ENCODE measurements at regions not wholly inside any gene's neighbourhood (a gene's known extent, or its start where the extent isn't known, plus 50 kb on each side); places are given as distances from the start of the nearest gene placed in this dataset.

- no peak for DNase-seq (ENCODE audit: low read depth)
These were observed 51.8 kb upstream of the ADGRA1 start for GRCh38 chr10:133035952-133036351.

- no peak for DNase-seq (ENCODE audit: low read depth)
These were observed 53.0 kb upstream of the ADGRA1 start for GRCh38 chr10:133034762-133035161.

GRCh38 chr10:133034092-133034491 is 53.6 kb upstream of the ADGRA1 start:
- no peak for DNase-seq (ENCODE audit: low read depth)

- DNase-seq (ENCODE audit: low read depth): no peak
These were observed 54.0 kb upstream of the ADGRA1 start for GRCh38 chr10:133033742-133034048.

- no peak for DNase-seq (ENCODE audit: low read depth)
These were observed 54.6 kb upstream of the ADGRA1 start for GRCh38 chr10:133032976-133033741.

- no peak for DNase-seq (ENCODE audit: low read depth)
These were observed 55.5 kb upstream of the ADGRA1 start for GRCh38 chr10:133032231-133032630.

GRCh38 chr10:133031541-133032125 is 56.1 kb upstream of the ADGRA1 start:
- no peak for DNase-seq (ENCODE audit: low read depth)

GRCh38 chr10:133030781-133031180 is 56.9 kb upstream of the ADGRA1 start:
- no peak for DNase-seq (ENCODE audit: low read depth)

GRCh38 chr10:133030126-133030525 is 57.6 kb upstream of the ADGRA1 start:
- no peak for DNase-seq (ENCODE audit: low read depth)

- no peak for DNase-seq (ENCODE audit: low read depth)
These were observed 58.8 kb upstream of the ADGRA1 start for GRCh38 chr10:133028956-133029355.

GRCh38 chr10:133028158-133028557 is 59.6 kb upstream of the ADGRA1 start:
- no peak for DNase-seq (ENCODE audit: low read depth)

GRCh38 chr10:133027482-133027881 is 60.2 kb upstream of the ADGRA1 start:
- no peak for DNase-seq (ENCODE audit: low read depth)

- DNase-seq (ENCODE audit: low read depth): no peak
These were observed 60.9 kb upstream of the ADGRA1 start for GRCh38 chr10:133026726-133027395.

- DNase-seq (ENCODE audit: low read depth): no peak
These were observed 61.6 kb upstream of the ADGRA1 start for GRCh38 chr10:133026171-133026570.

- DNase-seq (ENCODE audit: low read depth): no peak
These were observed 62.1 kb upstream of the ADGRA1 start for GRCh38 chr10:133025558-133026090.

- no peak for DNase-seq (ENCODE audit: low read depth)
These were observed 62.8 kb upstream of the ADGRA1 start for GRCh38 chr10:133024704-133025557.

- DNase-seq (ENCODE audit: low read depth): no peak
These were observed 64.4 kb upstream of the ADGRA1 start for GRCh38 chr10:133023216-133023843.

GRCh38 chr10:133022776-133023100 is 65.0 kb upstream of the ADGRA1 start:
- no peak for DNase-seq (ENCODE audit: low read depth)

- no peak for DNase-seq (ENCODE audit: low read depth)
These were observed 65.6 kb upstream of the ADGRA1 start for GRCh38 chr10:133021963-133022775.

Measured in HT1080 (cell line).